Tibial nerve (tissue), 4 donors: ENCODE measurements at regions not wholly inside any gene's neighbourhood (a gene's known extent, or its start where the extent isn't known, plus 50 kb on each side); places are given as distances from the start of the nearest gene placed in this dataset.

Experiments
- CTCF ChIP-seq, 5 experiments: fragments of 200-600 bp in 3 of 5; fragments of 450-650 bp in 2 of 5; sonication (generic) in 3 of 5; IDR thresholded peaks; one replicate each; pipeline ENCODE4 v1.5.1; 2016 to 2019; ENCODE audit warnings: antibody characterized with exemption in 5 of 5, mild to moderate bottlenecking in 3 of 5, moderate library complexity in 2 of 5
- EP300 ChIP-seq, 2 donors: sonication (generic); formaldehyde crosslinking; IDR thresholded peaks; one replicate each; pipeline ENCODE4 v1.6.1; 2017; ENCODE audit warnings: antibody characterized with exemption in 2 of 2, mild to moderate bottlenecking in 1 of 2
- POLR2A ChIP-seq, 2 donors: fragments of 450-650 bp; IDR thresholded peaks; one replicate each; pipeline ENCODE4 v1.6.1; 2017; ENCODE audit warnings: antibody characterized with exemption in 2 of 2, mild to moderate bottlenecking in 2 of 2, moderate library complexity in 2 of 2

- TF ChIP-seq EP300 (IDR thresholded peaks at IDR 0.05): no peak
- no peak for TF ChIP-seq CTCF (IDR thresholded peaks at IDR 0.05)
- no peak for TF ChIP-seq POLR2A (IDR thresholded peaks at IDR 0.05)
These were observed 128.5 kb upstream of the EDNRB start for GRCh38 chr13:78047151-78047550.
